K562 (cell line): ENCODE measurements at regions not wholly inside any gene's neighbourhood (a gene's known extent, or its start where the extent isn't known, plus 50 kb on each side); places are given as distances from the start of the nearest gene placed in this dataset.

Source experiments
- ATAC-seq: fragments of 200-7000 bp; cut with Tn5 transposase; 3 replicates; pipeline ENCODE4 v1.9.1; 2020; ENCODE audit warnings: moderate library complexity
- BruUV-seq: library from RNA; stranded (reverse); fragments of 400-500 nt; replicated peaks from 2 replicates; lab custom pipeline; 2021; lab: Mats Ljungman, UMichigan
- CTCF ChIA-PET: fragments of 300-600 bp; formaldehyde crosslinking; extraction: SDS; loops from one replicate; lab custom pipeline; 2021; ENCODE audit warnings: low intra/inter-chr PET ratio; lab: Yijun Ruan, JAX
- POLR2A ChIA-PET: fragments of 300-600, 350-650 bp; sonication (Branson Sonifier 250); formaldehyde crosslinking; extraction: SDS; loops from one replicate; lab custom pipeline; 2021; ENCODE audit warnings: antibody characterized with exemption, inconsistent platforms; lab: Yijun Ruan, JAX
- DNase-seq, 4 experiments: peaks; one replicate each; pipeline versions ENCODE4 v3.0.0 to v3.0.0-alpha.2; 2011 to 2018; ENCODE audit warnings: low spot score in 3 of 4, mixed read lengths in 3 of 4; ENCODE audit errors: extremely low read depth in 1 of 4
- FAIRE-seq: peaks from 2 replicates; lab custom pipeline; 2011; peaks lifted over from hg19 to GRCh38; lab: Jason Lieb, UNC
- H2AFZ ChIP-seq: 2 replicates; pipeline ENCODE4 v1.6.0; 2011; ENCODE audit warnings: low read depth, low read length, control low read depth, inconsistent platforms
- H3K27ac ChIP-seq: fragments of 200-600 bp; 3 replicates; pipeline ENCODE4 v1.8.0; 2011; ENCODE audit warnings: low read depth, mild to moderate bottlenecking, control low read depth, inconsistent platforms, low read length, moderate library complexity, mixed read lengths; ENCODE audit errors: extremely low read depth
- H3K27me3 ChIP-seq, 2 experiments: fragments of 300-600 bp in 1 of 2; 2 replicates in 1 of 2; 3 replicates in 1 of 2; pipeline versions ENCODE4 v1.6.0 to v1.8.0; 2011; ENCODE audit warnings: inconsistent platforms in 2 of 2, low read length in 2 of 2, mild to moderate bottlenecking in 1 of 2, mixed read lengths in 1 of 2, moderate library complexity in 1 of 2; ENCODE audit not compliant: control insufficient read depth in 2 of 2, insufficient read depth in 2 of 2
- H3K36me3 ChIP-seq: fragments of 300-600 bp; 3 replicates; pipeline ENCODE4 v1.8.0; 2011; ENCODE audit warnings: mild to moderate bottlenecking, low read length, inconsistent platforms; ENCODE audit not compliant: control insufficient read depth, insufficient read depth
- H3K4me1 ChIP-seq, 2 experiments: fragments of 200-600 bp in 1 of 2; replicated peaks in 1 of 2; 2 replicates in 1 of 2; 3 replicates in 1 of 2; pipeline versions ENCODE4 v1.5.1 to v1.8.0; 2011; ENCODE audit warnings: inconsistent platforms in 2 of 2, low read length in 2 of 2, mild to moderate bottlenecking in 1 of 2, mixed read lengths in 1 of 2, moderate library complexity in 1 of 2; ENCODE audit not compliant: control insufficient read depth in 2 of 2, insufficient read depth in 2 of 2
- H3K4me2 ChIP-seq: 2 replicates; pipeline ENCODE4 v1.6.1; 2011; ENCODE audit warnings: low read length, control low read depth, inconsistent platforms, mixed read lengths; ENCODE audit not compliant: insufficient read depth
- H3K4me3 ChIP-seq: fragments of 200-600 bp; sonication (generic), shearing (Covaris generic); 2 replicates; pipeline ENCODE4 v1.5.1; 2016; ENCODE audit warnings: control low read depth, inconsistent platforms
- H3K79me2 ChIP-seq: fragments of 200-600 bp; 3 replicates; pipeline ENCODE4 v1.8.0; 2011; ENCODE audit warnings: low read length, inconsistent platforms; ENCODE audit not compliant: control insufficient read depth, insufficient read depth
- H3K9ac ChIP-seq, 2 experiments: 2 replicates each; pipeline versions ENCODE4 v1.6.0 to v1.6.1; 2011; ENCODE audit warnings: low read depth in 2 of 2, low read length in 2 of 2, control low read depth in 1 of 2, inconsistent platforms in 1 of 2, mild to moderate bottlenecking in 1 of 2, mixed read lengths in 1 of 2; ENCODE audit not compliant: insufficient read depth in 1 of 2
- H3K9me1 ChIP-seq: one replicate; pipeline ENCODE4 v1.6.0; 2011; ENCODE audit warnings: inconsistent platforms, mild to moderate bottlenecking, low read length, moderate library complexity; ENCODE audit not compliant: control insufficient read depth, insufficient read depth
- H3K9me3 ChIP-seq: replicated peaks from 2 replicates; pipeline ENCODE4 v1.5.1; 2011; ENCODE audit warnings: low read depth, low read length, inconsistent platforms; ENCODE audit not compliant: control insufficient read depth, insufficient read depth
- H4K20me1 ChIP-seq: replicated peaks from 2 replicates; pipeline ENCODE4 v1.6.1; 2011; ENCODE audit warnings: low read length, inconsistent platforms, mixed read lengths; ENCODE audit not compliant: control insufficient read depth, insufficient read depth
- E2F3 ChIP-seq: fragments of 250-450 bp; sonication (Bioruptor Pico); IDR thresholded peaks from 2 replicates; pipeline ENCODE4 v1.4.0; 2020; ENCODE audit warnings: mild to moderate bottlenecking
- HLTF ChIP-seq: fragments of 450-650 bp; IDR thresholded peaks from 2 replicates; pipeline ENCODE4 v1.6.1; 2016
- RAD51 ChIP-seq: fragments of 450-650 bp; IDR thresholded peaks from 2 replicates; pipeline ENCODE4 v1.7.1; 2016; ENCODE audit warnings: low read depth, mild to moderate bottlenecking, borderline replicate concordance
- STAT5B ChIP-seq: fragments of 250-450 bp; sonication (Bioruptor Pico); IDR thresholded peaks from 2 replicates; pipeline ENCODE4 v1.8.0; 2021; ENCODE audit warnings: mild to moderate bottlenecking, inconsistent platforms
- WGBS: fragments of 100-300 bp; shearing (Covaris generic); methylation state at CpG from one replicate; pipeline ENCODE4 v1.1.6; 2016; ENCODE audit warnings: low coverage, mixed read lengths; ENCODE audit not compliant: insufficient coverage; ENCODE audit errors: missing lambda C conversion rate; 5-methylcytosine and 5-hydroxymethylcytosine counted together
- in situ Hi-C: fragments of 300-500 bp; cut with MboI; formaldehyde crosslinking; loops from 4 replicates; pipeline ENCODE4 v1.15.0; 2018; ENCODE audit warnings: inconsistent platforms, mixed read lengths
- intact Hi-C: fragments of 100-400 bp; cut with micrococcal nuclease; formaldehyde crosslinking; loops from 2 replicates; pipeline ENCODE4 v1.14.2; 2022
- TF ChIP-seq, protein P1 (sequence below): fragments of 250-450 bp; sonication (Bioruptor Pico); IDR thresholded peaks from 2 replicates; pipeline ENCODE4 v1.5.0; 2020; ENCODE audit warnings: mild to moderate bottlenecking, borderline replicate concordance
- TF ChIP-seq, protein P2 (sequence below): fragments of 450-650 bp; formaldehyde crosslinking; IDR thresholded peaks from 2 replicates; pipeline ENCODE4 v1.4.0; 2022; ENCODE audit warnings: missing genetic modification characterization
- TF ChIP-seq, protein P3 (sequence below): fragments of 450-650 bp; conservative IDR thresholded peaks from 2 replicates; pipeline ENCODE4 v1.6.1; 2016; ENCODE audit warnings: missing genetic modification characterization, low read depth, mild to moderate bottlenecking, control low read depth, missing compliant biosample characterization

- CTCF ChIA-PET, result no interaction called here
- no peaks in the 10 kb centered on the region for H3K9me1 ChIP-seq
- TF ChIP-seq RAD51 (no peak), E2F3 (CRISPR knock-in tag) (no peak), STAT5B (no peak), HLTF (no peak)
- TF ChIP-seq, protein P1, sequence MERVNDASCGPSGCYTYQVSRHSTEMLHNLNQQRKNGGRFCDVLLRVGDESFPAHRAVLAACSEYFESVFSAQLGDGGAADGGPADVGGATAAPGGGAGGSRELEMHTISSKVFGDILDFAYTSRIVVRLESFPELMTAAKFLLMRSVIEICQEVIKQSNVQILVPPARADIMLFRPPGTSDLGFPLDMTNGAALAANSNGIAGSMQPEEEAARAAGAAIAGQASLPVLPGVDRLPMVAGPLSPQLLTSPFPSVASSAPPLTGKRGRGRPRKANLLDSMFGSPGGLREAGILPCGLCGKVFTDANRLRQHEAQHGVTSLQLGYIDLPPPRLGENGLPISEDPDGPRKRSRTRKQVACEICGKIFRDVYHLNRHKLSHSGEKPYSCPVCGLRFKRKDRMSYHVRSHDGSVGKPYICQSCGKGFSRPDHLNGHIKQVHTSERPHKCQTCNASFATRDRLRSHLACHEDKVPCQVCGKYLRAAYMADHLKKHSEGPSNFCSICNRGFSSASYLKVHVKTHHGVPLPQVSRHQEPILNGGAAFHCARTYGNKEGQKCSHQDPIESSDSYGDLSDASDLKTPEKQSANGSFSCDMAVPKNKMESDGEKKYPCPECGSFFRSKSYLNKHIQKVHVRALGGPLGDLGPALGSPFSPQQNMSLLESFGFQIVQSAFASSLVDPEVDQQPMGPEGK, result no peak
- TF ChIP-seq, protein P2, sequence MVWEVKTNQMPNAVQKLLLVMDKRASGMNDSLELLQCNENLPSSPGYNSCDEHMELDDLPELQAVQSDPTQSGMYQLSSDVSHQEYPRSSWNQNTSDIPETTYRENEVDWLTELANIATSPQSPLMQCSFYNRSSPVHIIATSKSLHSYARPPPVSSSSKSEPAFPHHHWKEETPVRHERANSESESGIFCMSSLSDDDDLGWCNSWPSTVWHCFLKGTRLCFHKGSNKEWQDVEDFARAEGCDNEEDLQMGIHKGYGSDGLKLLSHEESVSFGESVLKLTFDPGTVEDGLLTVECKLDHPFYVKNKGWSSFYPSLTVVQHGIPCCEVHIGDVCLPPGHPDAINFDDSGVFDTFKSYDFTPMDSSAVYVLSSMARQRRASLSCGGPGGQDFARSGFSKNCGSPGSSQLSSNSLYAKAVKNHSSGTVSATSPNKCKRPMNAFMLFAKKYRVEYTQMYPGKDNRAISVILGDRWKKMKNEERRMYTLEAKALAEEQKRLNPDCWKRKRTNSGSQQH (CRISPR knock-in tag), result no peak
- TF ChIP-seq, protein P3, sequence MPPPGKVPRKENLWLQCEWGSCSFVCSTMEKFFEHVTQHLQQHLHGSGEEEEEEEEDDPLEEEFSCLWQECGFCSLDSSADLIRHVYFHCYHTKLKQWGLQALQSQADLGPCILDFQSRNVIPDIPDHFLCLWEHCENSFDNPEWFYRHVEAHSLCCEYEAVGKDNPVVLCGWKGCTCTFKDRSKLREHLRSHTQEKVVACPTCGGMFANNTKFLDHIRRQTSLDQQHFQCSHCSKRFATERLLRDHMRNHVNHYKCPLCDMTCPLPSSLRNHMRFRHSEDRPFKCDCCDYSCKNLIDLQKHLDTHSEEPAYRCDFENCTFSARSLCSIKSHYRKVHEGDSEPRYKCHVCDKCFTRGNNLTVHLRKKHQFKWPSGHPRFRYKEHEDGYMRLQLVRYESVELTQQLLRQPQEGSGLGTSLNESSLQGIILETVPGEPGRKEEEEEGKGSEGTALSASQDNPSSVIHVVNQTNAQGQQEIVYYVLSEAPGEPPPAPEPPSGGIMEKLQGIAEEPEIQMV, result no peak
- TF ChIP-seq, all 486 proteins: peak for 0
- Histone ChIP-seq H3K4me1 (no peaks in the 10 kb centered on the region), H3K79me2 (no peaks in the 10 kb centered on the region), H3K27me3 (no peaks in the 10 kb centered on the region), H3K4me2 (no peak overlapping the region), H4K20me1 (no peaks in the 10 kb centered on the region), H3K36me3 (no peaks in the 10 kb centered on the region), H3K9ac (no peak overlapping the region), H3K9me3 (no peaks in the 10 kb centered on the region), H2AFZ (no peak overlapping the region), H3K4me3 (no peak overlapping the region), H3K27ac (no peak overlapping the region)
- no TSS peak for BruUV-seq
- intact Hi-C loops (no loop called here), in situ Hi-C loops (no loop called here)
- WGBS, result 0% methylated on average over 1 of the region's 1 CpG
- ATAC-seq (no peak), DNase-seq (no peak), FAIRE-seq (no peak)
- POLR2A ChIA-PET, result no interaction called here
Observed at GRCh38 chr2:33672896-33673295, 73.8 kb upstream of the FAM98A start.
